IPS-20b (cell line): ENCODE measurements at regions not wholly inside any gene's neighbourhood (a gene's known extent, or its start where the extent isn't known, plus 50 kb on each side); places are given as distances from the start of the nearest gene placed in this dataset.

ENCODE experiments used
- H3K27ac ChIP-seq: one replicate; pipeline ENCODE4 v1.5.1; 2013; ENCODE audit warnings: low read length
- H3K27me3 ChIP-seq: 2 replicates; pipeline ENCODE4 v1.6.1; 2013; ENCODE audit warnings: mild to moderate bottlenecking, low read length, inconsistent platforms; ENCODE audit not compliant: insufficient read depth
- H3K36me3 ChIP-seq: 2 replicates; pipeline ENCODE4 v1.6.1; 2013; ENCODE audit warnings: low read depth, mild to moderate bottlenecking, inconsistent platforms, low read length, moderate library complexity; ENCODE audit not compliant: insufficient read depth
- H3K4me1 ChIP-seq: 2 replicates; pipeline ENCODE4 v1.6.1; 2013; ENCODE audit warnings: mild to moderate bottlenecking, control low read depth, inconsistent platforms, low read length, moderate library complexity; ENCODE audit not compliant: insufficient read depth
- H3K4me3 ChIP-seq: 2 replicates; pipeline ENCODE4 v1.5.1; 2013; ENCODE audit warnings: mild to moderate bottlenecking, low read length, inconsistent platforms
- H3K9ac ChIP-seq: 2 replicates; pipeline ENCODE4 v1.6.1; 2013; ENCODE audit warnings: low read depth, mild to moderate bottlenecking, inconsistent platforms, low read length, moderate library complexity
- H3K9me3 ChIP-seq: 2 replicates; pipeline ENCODE4 v1.6.1; 2013; ENCODE audit warnings: mild to moderate bottlenecking, low read depth, low read length, inconsistent platforms; ENCODE audit not compliant: insufficient read depth

DNA sequence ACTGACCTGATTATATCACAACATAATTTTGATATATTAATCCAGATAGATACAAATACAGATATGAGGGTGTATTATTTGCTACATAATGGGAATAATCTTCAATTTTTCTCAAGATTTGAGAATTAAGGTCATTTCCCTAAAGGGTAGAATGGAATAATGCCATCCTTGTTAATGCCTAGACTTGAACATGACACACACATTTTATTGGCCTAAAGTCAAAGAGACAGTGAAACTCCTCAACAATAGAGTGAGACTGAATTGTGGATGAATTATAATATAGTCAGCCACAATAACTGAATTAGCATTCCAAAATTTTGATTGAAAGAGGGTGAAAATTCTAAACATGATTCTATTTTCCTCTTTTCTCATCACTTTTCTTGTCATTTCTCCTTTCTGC, 506.0 kb upstream of the CDH2 start:
- no peaks in the 10 kb centered on the region for H3K9me3 ChIP-seq
- H3K27ac ChIP-seq, result no peak overlapping the region
- H3K4me3 ChIP-seq, result no peak overlapping the region

DNA sequence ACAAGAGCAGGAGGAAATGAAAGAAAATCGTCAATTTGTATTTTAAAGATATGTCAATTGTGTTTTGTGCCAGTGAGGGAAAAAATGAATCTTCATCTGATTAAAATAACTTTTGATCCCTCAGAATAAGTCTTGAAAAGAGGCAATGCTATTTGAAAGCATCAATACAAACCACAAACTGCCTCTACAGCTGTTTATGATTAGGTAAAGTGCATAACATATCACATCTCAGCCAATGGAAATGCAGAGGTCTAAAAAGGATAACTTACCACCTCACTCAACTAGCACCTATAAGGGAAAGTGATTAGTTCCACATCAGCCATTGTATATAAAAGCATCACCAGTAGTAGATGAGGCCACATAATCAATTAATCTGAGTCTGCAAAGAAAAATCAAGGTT, 492.2 kb upstream of the CDH2 start:
- Histone ChIP-seq H3K9ac (no peak overlapping the region), H3K27me3 (no peaks in the 10 kb centered on the region)

More for the DNA sequence above, 506.0 kb upstream of the CDH2 start:
- peaks cover 5% of the 10 kb centered on the region; the same call in 1 of the 2 replicates for H3K4me1 ChIP-seq
- H3K9ac ChIP-seq, result no peak overlapping the region
- no peaks in the 10 kb centered on the region for H3K36me3 ChIP-seq
- no peaks in the 10 kb centered on the region for H3K27me3 ChIP-seq

DNA sequence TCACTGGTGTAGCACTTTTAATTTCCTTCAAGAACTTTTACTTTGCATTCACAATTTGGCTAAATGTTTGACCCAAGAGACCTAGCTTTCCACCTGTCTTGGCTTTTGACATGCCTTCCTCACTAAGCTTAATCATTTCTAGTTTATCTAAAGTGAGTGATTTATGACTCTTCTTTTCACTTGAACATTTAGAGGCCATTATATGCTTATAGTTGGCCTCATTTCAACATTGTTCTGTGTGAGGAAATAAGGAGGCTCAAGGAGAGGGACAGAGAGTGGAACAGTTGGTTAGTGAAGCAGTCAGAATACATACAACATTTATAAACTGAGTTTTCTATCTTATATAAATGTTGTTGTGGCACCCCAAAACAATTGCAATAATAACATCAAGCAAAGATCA, 489.3 kb upstream of the CDH2 start:
- H3K4me3 ChIP-seq, result no peak overlapping the region
- no peaks in the 10 kb centered on the region for H3K36me3 ChIP-seq
- no peaks in the 10 kb centered on the region for H3K27me3 ChIP-seq
- no peaks in the 10 kb centered on the region for H3K9me3 ChIP-seq
- no peaks in the 10 kb centered on the region for H3K4me1 ChIP-seq
- no peak overlapping the region for H3K9ac ChIP-seq
- no peak overlapping the region for H3K27ac ChIP-seq

More for the DNA sequence above, 492.2 kb upstream of the CDH2 start:
- no peak overlapping the region for H3K4me3 ChIP-seq
- no peaks in the 10 kb centered on the region for H3K36me3 ChIP-seq
- no peaks in the 10 kb centered on the region for H3K9me3 ChIP-seq
- H3K27ac ChIP-seq, result no peak overlapping the region
- H3K4me1 ChIP-seq, result no peaks in the 10 kb centered on the region

DNA sequence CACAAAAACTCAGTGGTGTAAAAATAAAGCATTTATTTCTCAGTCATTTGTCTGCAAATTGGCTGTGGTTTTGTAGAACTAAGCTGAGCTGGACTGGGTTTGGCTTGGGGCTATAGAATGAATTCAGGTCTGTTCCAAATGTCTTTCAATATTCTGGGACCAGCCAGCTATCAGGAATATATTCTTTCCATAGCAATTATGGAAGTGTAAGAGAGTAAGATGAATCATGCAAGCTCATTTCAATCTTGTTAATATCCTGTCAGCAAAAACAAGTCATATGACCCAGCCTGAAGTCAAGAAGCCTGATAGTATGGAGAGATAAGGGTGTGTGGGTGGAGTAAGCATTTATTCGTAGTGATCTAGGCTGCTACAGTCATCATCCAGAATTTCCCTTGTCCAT, 481.0 kb upstream of the CDH2 start:
- Histone ChIP-seq H3K27ac (no peak overlapping the region), H3K36me3 (no peaks in the 10 kb centered on the region)

DNA sequence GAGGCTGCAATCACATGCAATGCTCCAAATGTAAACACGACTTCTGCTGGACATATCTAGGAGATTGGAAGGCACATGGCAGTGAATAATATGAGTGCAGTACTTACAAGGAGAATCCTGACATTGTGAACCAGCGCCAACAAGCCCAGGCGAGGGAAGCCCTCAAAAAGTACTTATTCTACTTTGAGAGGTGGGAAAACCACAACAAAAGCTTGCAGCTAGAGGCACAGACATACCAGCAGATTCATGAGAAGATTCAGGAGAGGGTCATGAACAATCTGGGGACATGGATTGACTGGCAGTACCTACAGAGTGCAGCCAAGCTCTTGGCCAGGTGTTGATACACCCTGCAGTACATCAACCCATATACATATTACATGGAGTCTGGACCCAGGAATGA, 475.7 kb upstream of the CDH2 start:
- Histone ChIP-seq H3K9ac (no peak overlapping the region), H3K36me3 (no peaks in the 10 kb centered on the region), H3K4me3 (no peak overlapping the region), H3K4me1 (no peaks in the 10 kb centered on the region), H3K9me3 (no peaks in the 10 kb centered on the region), H3K27me3 (no peaks in the 10 kb centered on the region), H3K27ac (no peak overlapping the region)

More for the DNA sequence above, 481.0 kb upstream of the CDH2 start:
- no peaks in the 10 kb centered on the region for H3K4me1 ChIP-seq
- H3K9me3 ChIP-seq, result no peaks in the 10 kb centered on the region
- no peak overlapping the region for H3K4me3 ChIP-seq
- no peaks in the 10 kb centered on the region for H3K27me3 ChIP-seq
- no peak overlapping the region for H3K9ac ChIP-seq

DNA sequence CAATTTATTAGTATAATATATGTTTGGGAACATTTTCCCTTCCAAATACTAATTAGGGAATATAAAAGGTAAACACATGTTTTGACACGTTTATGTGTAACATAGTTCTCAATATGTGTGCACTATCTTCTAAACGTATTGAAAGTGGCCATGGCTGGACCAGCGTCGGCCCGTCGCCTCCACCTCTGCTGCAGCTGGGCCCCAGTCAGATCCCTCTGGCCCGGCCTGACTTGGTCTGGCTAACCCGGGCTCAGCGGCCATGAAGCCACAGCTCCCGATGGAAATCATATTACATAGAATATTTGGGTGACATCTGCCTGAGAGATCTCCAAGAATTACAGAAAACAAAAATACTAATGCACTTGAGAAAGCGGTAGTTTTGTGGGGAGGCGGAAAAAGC, 474.4 kb upstream of the CDH2 start:
- Histone ChIP-seq H3K27me3 (no peaks in the 10 kb centered on the region), H3K9ac (no peak overlapping the region), H3K4me3 (no peak overlapping the region)

DNA sequence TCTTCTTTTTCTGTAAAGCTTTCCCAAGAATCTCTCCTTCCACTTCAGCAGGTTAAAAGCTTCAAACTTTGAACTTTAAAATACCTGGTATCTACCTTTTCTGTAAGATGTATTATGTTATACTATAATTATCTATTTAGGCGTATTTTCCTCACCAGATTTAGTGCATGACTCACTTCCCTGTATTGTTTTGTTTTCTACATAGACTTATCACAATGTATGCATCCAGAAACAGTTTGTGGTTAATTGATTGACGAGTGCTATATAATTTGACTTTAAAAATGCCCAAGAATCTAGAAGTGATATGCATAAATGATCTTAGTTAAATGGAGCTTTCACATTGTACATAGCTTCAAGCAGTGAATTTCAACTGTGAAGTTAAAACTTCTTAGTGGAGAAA, 473.9 kb upstream of the CDH2 start:
- H3K27me3 ChIP-seq, result no peaks in the 10 kb centered on the region
- H3K4me3 ChIP-seq, result no peak overlapping the region
- no peak overlapping the region for H3K9ac ChIP-seq
- H3K36me3 ChIP-seq, result no peaks in the 10 kb centered on the region
- H3K9me3 ChIP-seq, result no peaks in the 10 kb centered on the region
- no peaks in the 10 kb centered on the region for H3K4me1 ChIP-seq
- H3K27ac ChIP-seq, result no peak overlapping the region

More for the DNA sequence above, 474.4 kb upstream of the CDH2 start:
- no peaks in the 10 kb centered on the region for H3K4me1 ChIP-seq
- H3K36me3 ChIP-seq, result no peaks in the 10 kb centered on the region
- no peak overlapping the region for H3K27ac ChIP-seq
- no peaks in the 10 kb centered on the region for H3K9me3 ChIP-seq

DNA sequence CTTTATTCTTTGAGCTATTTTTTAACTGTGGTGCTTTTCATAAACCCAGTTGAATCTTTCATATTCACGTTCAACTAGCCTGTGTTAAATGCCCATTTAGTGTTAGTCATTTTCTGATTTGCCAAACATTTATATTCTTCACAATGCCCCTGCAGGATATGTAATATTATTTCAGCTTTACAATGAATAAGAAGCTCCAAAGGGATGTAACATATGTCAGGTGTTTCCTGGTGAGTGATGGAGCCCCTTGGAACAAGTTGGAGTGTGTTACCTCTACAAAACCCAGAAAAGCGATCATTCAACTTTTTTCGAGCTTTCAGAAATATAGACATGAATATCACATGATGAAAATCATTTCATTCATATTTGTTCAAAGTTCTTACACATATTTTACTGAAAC, 471.0 kb upstream of the CDH2 start:
- Histone ChIP-seq H3K27ac (no peak overlapping the region), H3K9me3 (no peaks in the 10 kb centered on the region), H3K36me3 (no peaks in the 10 kb centered on the region), H3K4me1 (peaks cover 5% of the 10 kb centered on the region; the same call in 1 of the 2 replicates), H3K4me3 (no peak overlapping the region), H3K27me3 (no peaks in the 10 kb centered on the region), H3K9ac (no peak overlapping the region)

DNA sequence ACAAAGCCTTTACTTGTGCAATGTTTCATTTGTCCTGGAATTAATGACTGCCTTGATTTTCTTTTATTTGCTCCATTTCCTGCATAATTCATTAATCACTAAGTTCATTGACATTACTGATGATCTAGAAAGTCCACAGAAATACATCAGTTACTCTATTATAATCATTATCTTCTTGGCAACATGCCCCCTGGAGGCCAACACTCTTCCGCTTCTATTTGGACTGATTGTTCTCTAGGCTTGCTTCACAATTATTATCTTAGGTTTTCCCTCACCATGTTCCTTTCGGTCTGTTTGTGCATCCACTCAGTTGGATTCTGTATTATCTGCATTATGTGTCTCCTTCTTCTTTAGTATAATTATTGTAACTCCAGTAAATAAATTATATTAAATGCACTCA, 461.0 kb upstream of the CDH2 start:
- Histone ChIP-seq H3K27ac (no peak overlapping the region), H3K4me1 (no peaks in the 10 kb centered on the region)

DNA sequence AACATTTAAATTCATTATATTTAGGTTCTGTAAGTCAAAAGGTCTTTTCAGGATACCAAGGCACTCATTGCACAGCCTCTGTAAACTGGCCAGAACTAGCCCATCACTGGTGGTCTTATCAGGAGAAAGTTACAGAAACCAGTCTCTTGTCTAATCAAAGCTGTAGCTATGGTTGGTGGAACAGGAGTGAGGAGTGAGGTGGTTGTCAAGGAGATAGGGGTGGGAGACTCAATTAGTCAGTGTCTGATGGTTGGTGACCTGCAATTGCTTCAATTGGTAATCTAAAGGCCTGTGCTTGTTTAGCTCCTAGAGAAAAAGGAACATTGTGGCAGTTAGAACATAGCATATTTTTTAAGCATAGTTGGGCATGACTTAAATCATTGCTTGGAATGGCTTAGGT, 458.6 kb upstream of the CDH2 start:
- H3K4me3 ChIP-seq, result no peak overlapping the region
- H3K36me3 ChIP-seq, result no peaks in the 10 kb centered on the region
- H3K9ac ChIP-seq, result no peak overlapping the region
- no peaks in the 10 kb centered on the region for H3K9me3 ChIP-seq
- no peaks in the 10 kb centered on the region for H3K27me3 ChIP-seq
- no peak overlapping the region for H3K27ac ChIP-seq
- H3K4me1 ChIP-seq, result no peaks in the 10 kb centered on the region

More for the DNA sequence above, 461.0 kb upstream of the CDH2 start:
- Histone ChIP-seq H3K27me3 (no peaks in the 10 kb centered on the region), H3K9ac (no peak overlapping the region), H3K36me3 (no peaks in the 10 kb centered on the region), H3K9me3 (no peaks in the 10 kb centered on the region), H3K4me3 (no peak overlapping the region)

DNA sequence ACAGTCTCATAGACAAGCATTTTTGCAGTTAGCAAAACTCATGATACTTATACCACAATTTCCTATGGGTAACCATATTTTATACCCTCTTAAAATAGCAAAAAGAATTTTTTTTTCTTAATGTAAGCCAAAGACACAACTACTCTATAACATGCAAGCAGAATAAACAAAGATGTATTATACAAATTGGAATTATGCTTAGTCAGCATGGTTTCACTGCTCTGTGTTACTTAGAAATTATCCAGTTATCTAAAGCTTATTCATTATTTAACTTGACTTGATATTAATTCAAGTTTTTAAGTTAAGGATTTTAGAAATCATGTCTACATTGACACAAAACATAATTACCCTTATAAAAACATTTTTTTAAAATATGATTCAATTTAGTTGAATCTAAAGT, 449.8 kb upstream of the CDH2 start:
- H3K36me3 ChIP-seq, result no peaks in the 10 kb centered on the region
- no peaks in the 10 kb centered on the region for H3K4me1 ChIP-seq
- H3K9ac ChIP-seq, result no peak overlapping the region
- H3K4me3 ChIP-seq, result no peak overlapping the region
- no peaks in the 10 kb centered on the region for H3K9me3 ChIP-seq
- H3K27ac ChIP-seq, result no peak overlapping the region
- H3K27me3 ChIP-seq, result no peaks in the 10 kb centered on the region

DNA sequence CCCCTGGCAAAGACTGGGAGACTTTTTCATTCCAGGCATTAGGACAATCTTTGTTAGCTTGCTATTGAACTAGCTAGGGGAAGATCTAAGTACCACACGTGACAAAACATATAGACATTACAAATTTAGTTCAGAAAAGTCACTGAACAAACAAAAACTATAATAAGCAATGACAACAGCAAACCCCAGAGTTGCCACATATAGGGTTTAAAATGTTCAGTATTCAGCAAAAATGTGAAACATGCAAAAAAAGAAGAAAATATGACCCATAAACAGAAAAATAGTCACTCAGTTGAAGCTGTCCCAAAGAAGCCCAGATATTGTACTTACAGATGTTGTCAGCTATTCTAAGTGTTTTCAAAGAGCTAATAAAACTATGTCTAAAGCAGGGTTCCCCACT, 431.1 kb upstream of the CDH2 start:
- H3K4me3 ChIP-seq, result no peak overlapping the region
- H3K4me1 ChIP-seq, result no peaks in the 10 kb centered on the region
- H3K9me3 ChIP-seq, result no peaks in the 10 kb centered on the region
- H3K27ac ChIP-seq, result no peak overlapping the region
- H3K36me3 ChIP-seq, result no peaks in the 10 kb centered on the region
- H3K27me3 ChIP-seq, result no peaks in the 10 kb centered on the region
- no peak overlapping the region for H3K9ac ChIP-seq

DNA sequence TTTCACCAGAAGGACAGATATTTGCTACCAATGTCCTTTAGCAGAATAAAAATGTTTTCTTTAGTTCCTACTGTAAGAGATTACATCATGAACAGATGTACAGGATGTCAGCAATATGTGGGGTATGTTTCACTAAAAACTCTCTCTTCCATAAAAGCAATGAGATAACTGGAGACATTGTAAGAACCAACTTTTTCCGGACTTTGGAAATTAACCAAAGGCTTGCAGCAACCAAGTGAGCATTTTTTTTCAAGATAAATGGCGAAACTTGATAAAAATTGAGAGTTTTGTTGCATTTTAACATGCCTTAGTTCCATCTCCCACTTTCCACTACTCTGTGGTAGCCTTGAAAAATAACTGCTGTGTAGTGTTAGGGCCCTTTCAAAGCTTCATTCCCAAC, 429.8 kb upstream of the CDH2 start:
- Histone ChIP-seq H3K27me3 (no peaks in the 10 kb centered on the region), H3K27ac (no peak overlapping the region), H3K9me3 (no peaks in the 10 kb centered on the region), H3K9ac (no peak overlapping the region), H3K4me3 (no peak overlapping the region), H3K36me3 (no peaks in the 10 kb centered on the region), H3K4me1 (no peaks in the 10 kb centered on the region)
